ENCODE measurements at regions not wholly inside any gene's neighbourhood (a gene's known extent, or its start where the extent isn't known, plus 50 kb on each side); places are given as distances from the start of the nearest gene placed in this dataset.

- H3K27ac ChIP-seq (ENCODE audit: low read depth in 1 of 2, low read length in 2 of 2), result no peak overlapping the region
- ATAC-seq (ENCODE audit: poor library complexity) (no peak), DNase-seq (no peak)
- H3K36me3 ChIP-seq (ENCODE audit: insufficient read depth, low read length), result no peaks in the 10 kb centered on the region
- no peaks in the 10 kb centered on the region for H3K36me3 Mint-ChIP-seq (ENCODE audit: low read depth)
- ChIA-PET CTCF (no interaction called here), POLR2A (no interaction called here)
- no peak overlapping the region for H3K4me3 ChIP-seq (ENCODE audit: low read length)
- H3K27me3 Mint-ChIP-seq, result no peaks in the 10 kb centered on the region
- H3K4me1 ChIP-seq (ENCODE audit: insufficient read depth, low read length), result no peaks in the 10 kb centered on the region
- TF ChIP-seq CTCF (IDR thresholded peaks at IDR 0.05), result no peak
- H3K9me3 ChIP-seq (ENCODE audit: control insufficient read depth in 1 of 2, insufficient read depth in 1 of 2, low read length in 2 of 2), result no peaks in the 10 kb centered on the region
- no peaks in the 10 kb centered on the region for H3K27me3 ChIP-seq (ENCODE audit: control insufficient read depth in 1 of 2, insufficient read depth in 2 of 2, low read length in 2 of 2)
- no peaks in the 10 kb centered on the region for H3K4me1 Mint-ChIP-seq (ENCODE audit: low read depth)
- no peak overlapping the region for H3K4me3 Mint-ChIP-seq
- no peaks in the 10 kb centered on the region for H3K9me3 Mint-ChIP-seq
- no peak overlapping the region for H3K27ac Mint-ChIP-seq
- intact Hi-C loops (cut with DNase I, micrococcal nuclease), result no loop called here
Measured at GRCh38 chr5:60229691-60230185, 336.2 kb upstream of the PDE4D start.

- no peak for TF ChIP-seq CTCF (IDR thresholded peaks at IDR 0.05)
- no peaks in the 10 kb centered on the region for H3K36me3 Mint-ChIP-seq (ENCODE audit: low read depth)
- no peaks in the 10 kb centered on the region for H3K4me1 Mint-ChIP-seq (ENCODE audit: low read depth)
- H3K27me3 Mint-ChIP-seq, result no peaks in the 10 kb centered on the region
- H3K9me3 ChIP-seq (ENCODE audit: control insufficient read depth in 1 of 2, insufficient read depth in 1 of 2, low read length in 2 of 2), result no peaks in the 10 kb centered on the region
- intact Hi-C loops (cut with DNase I, micrococcal nuclease), result no loop called here
- ATAC-seq (ENCODE audit: poor library complexity) (no peak), DNase-seq (no peak)
- no peaks in the 10 kb centered on the region for H3K27me3 ChIP-seq (ENCODE audit: control insufficient read depth in 1 of 2, insufficient read depth in 2 of 2, low read length in 2 of 2)
- H3K4me1 ChIP-seq (ENCODE audit: insufficient read depth, low read length), result no peaks in the 10 kb centered on the region
- ChIA-PET CTCF (no interaction called here), POLR2A (no interaction called here)
- no peak overlapping the region for H3K27ac ChIP-seq (ENCODE audit: low read depth in 1 of 2, low read length in 2 of 2)
- H3K4me3 Mint-ChIP-seq, result no peak overlapping the region
- H3K36me3 ChIP-seq (ENCODE audit: insufficient read depth, low read length), result no peaks in the 10 kb centered on the region
- no peak overlapping the region for H3K4me3 ChIP-seq (ENCODE audit: low read length)
- H3K9me3 Mint-ChIP-seq, result no peaks in the 10 kb centered on the region
- H3K27ac Mint-ChIP-seq, result no peak overlapping the region
Measured at GRCh38 chr5:60228676-60229075, 335.1 kb upstream of the PDE4D start.

GRCh38 chr5:60226128-60226527, 332.6 kb upstream of the PDE4D start:
- intact Hi-C loops (cut with DNase I, micrococcal nuclease), result no loop called here
- no peaks in the 10 kb centered on the region for H3K4me1 ChIP-seq (ENCODE audit: insufficient read depth, low read length)
- DNase-seq (no peak), ATAC-seq (ENCODE audit: poor library complexity) (no peak)
- POLR2A ChIA-PET, result no interaction called here
- no peaks in the 10 kb centered on the region for H3K9me3 ChIP-seq (ENCODE audit: control insufficient read depth in 1 of 2, insufficient read depth in 1 of 2, low read length in 2 of 2)
- H3K4me3 Mint-ChIP-seq, result no peak overlapping the region
- CTCF ChIA-PET, result no interaction called here
- no peaks in the 10 kb centered on the region for H3K36me3 Mint-ChIP-seq (ENCODE audit: low read depth)
- H3K4me3 ChIP-seq (ENCODE audit: low read length), result no peak overlapping the region
- TF ChIP-seq CTCF (IDR thresholded peaks at IDR 0.05), result no peak
- no peaks in the 10 kb centered on the region for H3K9me3 Mint-ChIP-seq
- no peaks in the 10 kb centered on the region for H3K4me1 Mint-ChIP-seq (ENCODE audit: low read depth)
- H3K27ac ChIP-seq (ENCODE audit: low read depth in 1 of 2, low read length in 2 of 2), result no peak overlapping the region
- H3K36me3 ChIP-seq (ENCODE audit: insufficient read depth, low read length), result no peaks in the 10 kb centered on the region
- H3K27me3 ChIP-seq (ENCODE audit: control insufficient read depth in 1 of 2, insufficient read depth in 2 of 2, low read length in 2 of 2), result no peaks in the 10 kb centered on the region
- no peaks in the 10 kb centered on the region for H3K27me3 Mint-ChIP-seq
- no peak overlapping the region for H3K27ac Mint-ChIP-seq
